ENCODE measurements at regions not wholly inside any gene's neighbourhood (a gene's known extent, or its start where the extent isn't known, plus 50 kb on each side); places are given as distances from the start of the nearest gene placed in this dataset.

DNA sequence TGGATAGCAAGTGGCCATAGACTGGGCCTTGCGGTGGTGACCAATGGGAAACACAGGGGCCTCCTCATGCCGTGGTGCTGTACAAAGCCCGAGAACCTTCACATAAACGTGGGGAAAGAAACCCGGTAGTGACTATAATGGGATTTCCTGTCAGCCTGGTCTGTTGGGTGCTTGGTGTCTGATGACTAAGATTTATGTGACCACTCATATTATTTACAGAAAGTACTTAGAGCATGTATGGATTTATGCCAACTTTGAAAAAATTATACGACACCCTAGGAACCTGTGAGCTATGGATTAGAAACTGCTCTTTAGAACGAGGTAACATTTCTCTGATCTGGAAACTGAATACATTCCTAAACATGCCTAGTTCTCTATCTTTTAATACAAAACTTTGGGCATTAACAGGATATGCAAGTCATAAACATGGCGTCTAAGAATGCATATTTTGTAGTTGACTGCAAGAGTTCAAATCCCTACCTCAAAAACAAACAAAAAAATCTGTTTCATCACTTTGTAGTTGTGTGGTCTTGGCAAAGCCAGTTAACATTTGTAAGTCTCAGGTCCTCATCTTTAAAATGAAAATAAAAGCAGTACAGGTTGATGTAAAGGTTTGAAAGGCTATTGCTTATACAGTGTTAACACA is 85.4 kb downstream of the TMEM167A start:
- Histone ChIP-seq H3K36me3 (no peaks in the 10 kb centered on the region), H3K4me1 (no peaks in the 10 kb centered on the region), H3K4me3 (no peak overlapping the region), H3K27me3 (no peaks in the 10 kb centered on the region), H3K27ac (no peak overlapping the region), H3K9me3 (no peaks in the 10 kb centered on the region)
- no peak for DNase-seq
- intact Hi-C loops (cut with DNase I; ENCODE audit: low total_unique reads) (no loop called here), in situ Hi-C loops (cut with MboI; ENCODE audit: low pct_ligation_motif_present in 1 of 4, low pct_unique_long_range_greater_than_20kb in 1 of 4, low sequenced_read_pairs in 3 of 4) (no loop called here)
- TF ChIP-seq POLR2A (IDR thresholded peaks at IDR 0.05), result no peak
- TF ChIP-seq CTCF (IDR thresholded peaks at IDR 0.05), result no peak
- no peak for TF ChIP-seq EP300 (IDR thresholded peaks at IDR 0.05; ENCODE audit: low read depth)
- 39 to 42% methylated on average over 8 of the region's 8 CpGs for WGBS, 2 donors (ENCODE audit: low coverage in 1 of 2)

GRCh38 chr5:82991059-82991458 is 86.1 kb downstream of the TMEM167A start:
- in situ Hi-C loops (cut with MboI; ENCODE audit: low pct_ligation_motif_present in 1 of 4, low pct_unique_long_range_greater_than_20kb in 1 of 4, low sequenced_read_pairs in 3 of 4), result no loop called here
- WGBS, 2 donors (ENCODE audit: low coverage in 1 of 2), result 96 to 100% methylated on average over 3 to 4 of the region's 4 CpGs
- no peak for TF ChIP-seq POLR2AphosphoS5 (IDR thresholded peaks at IDR 0.05)
- no peak for TF ChIP-seq POLR2A (IDR thresholded peaks at IDR 0.05)
- TF ChIP-seq CTCF (IDR thresholded peaks at IDR 0.05), result no peak

DNA sequence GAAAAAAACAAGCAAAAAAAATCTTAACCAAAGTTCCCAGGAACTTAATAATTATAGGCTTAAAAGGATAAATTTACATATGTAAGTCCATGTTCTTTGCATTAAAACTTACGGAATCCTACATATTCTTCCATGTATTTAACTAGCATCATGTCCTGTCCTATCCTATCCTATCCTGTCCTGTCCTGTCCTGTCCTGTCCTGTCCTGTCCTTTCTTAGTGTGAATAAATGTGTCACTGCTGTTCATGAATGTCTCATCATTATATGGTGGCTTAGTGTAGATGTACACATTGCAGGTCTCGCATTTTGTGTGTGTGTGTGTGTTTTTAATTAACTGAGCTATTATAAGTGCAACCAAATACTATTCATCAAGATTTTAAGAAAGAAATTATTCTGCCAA is 90.0 kb downstream of the TMEM167A start:
- H3K36me3 ChIP-seq, result no peaks in the 10 kb centered on the region
- intact Hi-C loops (cut with DNase I; ENCODE audit: low total_unique reads), result no loop called here
- no peak for TF ChIP-seq CTCF (IDR thresholded peaks at IDR 0.05)
- TF ChIP-seq POLR2AphosphoS5 (IDR thresholded peaks at IDR 0.05), result no peak
- TF ChIP-seq EP300 (IDR thresholded peaks at IDR 0.05; ENCODE audit: low read depth), result no peak
- no peak for TF ChIP-seq POLR2A (IDR thresholded peaks at IDR 0.05)
- WGBS, 2 donors (ENCODE audit: low coverage in 1 of 2), result 89 to 91% methylated on average over 2 of the region's 2 CpGs
- H3K27me3 ChIP-seq, result no peaks in the 10 kb centered on the region
- H3K4me1 ChIP-seq, result peaks cover 0 to 6% (median 0%) of the 10 kb centered on the region in 4 donors
- no peak overlapping the region for H3K27ac ChIP-seq
- H3K4me3 ChIP-seq, result no peak overlapping the region
- DNase-seq, result no peak
- in situ Hi-C loops (cut with MboI; ENCODE audit: low pct_ligation_motif_present in 1 of 4, low pct_unique_long_range_greater_than_20kb in 1 of 4, low sequenced_read_pairs in 3 of 4), result no loop called here
- H3K9me3 ChIP-seq, result no peaks in the 10 kb centered on the region

More at GRCh38 chr5:82991059-82991458, 86.1 kb downstream of the TMEM167A start:
- intact Hi-C loops (cut with DNase I; ENCODE audit: low total_unique reads), result no loop called here
- Histone ChIP-seq H3K27me3 (no peaks in the 10 kb centered on the region), H3K27ac (no peak overlapping the region), H3K9me3 (no peaks in the 10 kb centered on the region), H3K4me3 (no peak overlapping the region), H3K36me3 (no peaks in the 10 kb centered on the region), H3K4me1 (no peaks in the 10 kb centered on the region)
- no peak for DNase-seq

GRCh38 chr5:82986404-82986803 is 90.8 kb downstream of the TMEM167A start:
- H3K4me3 ChIP-seq, result no peak overlapping the region
- H3K27me3 ChIP-seq, result no peaks in the 10 kb centered on the region
- H3K9me3 ChIP-seq, result no peaks in the 10 kb centered on the region
- H3K36me3 ChIP-seq, result no peaks in the 10 kb centered on the region
- no peak overlapping the region for H3K27ac ChIP-seq
- in situ Hi-C loops (cut with MboI; ENCODE audit: low pct_ligation_motif_present in 1 of 4, low pct_unique_long_range_greater_than_20kb in 1 of 4, low sequenced_read_pairs in 3 of 4), result no loop called here
- intact Hi-C loops (cut with DNase I; ENCODE audit: low total_unique reads), result no loop called here
- peaks cover 0 to 6% (median 0%) of the 10 kb centered on the region in 4 donors for H3K4me1 ChIP-seq
- TF ChIP-seq EP300 (IDR thresholded peaks at IDR 0.05; ENCODE audit: low read depth) (no peak), POLR2A (IDR thresholded peaks at IDR 0.05) (no peak), POLR2AphosphoS5 (IDR thresholded peaks at IDR 0.05) (no peak), CTCF (IDR thresholded peaks at IDR 0.05) (no peak)
- no peak for DNase-seq

Measured in transverse colon (tissue), 4 donors.